GM21367 (cell line): ENCODE measurements at regions not wholly inside any gene's neighbourhood (a gene's known extent, or its start where the extent isn't known, plus 50 kb on each side); places are given as distances from the start of the nearest gene placed in this dataset.
"Not testable (repeated sequence)": the region's sequence is repeated elsewhere in the genome, so short reads cannot be mapped to it uniquely, and the experiment has no call there.

Experiments used
- ATAC-seq: cut with Tn5 transposase; IDR thresholded peaks from one replicate; pipeline ENCODE4 v1.9.1; 2021; ENCODE audit not compliant: unreplicated experiment

GRCh38 chr14:39626589-39627576, 194.7 kb upstream of the FBXO33 start:
- no peak for ATAC-seq

GRCh38 chr14:39621678-39622077, 189.4 kb upstream of the FBXO33 start:
- no peak for ATAC-seq

DNA sequence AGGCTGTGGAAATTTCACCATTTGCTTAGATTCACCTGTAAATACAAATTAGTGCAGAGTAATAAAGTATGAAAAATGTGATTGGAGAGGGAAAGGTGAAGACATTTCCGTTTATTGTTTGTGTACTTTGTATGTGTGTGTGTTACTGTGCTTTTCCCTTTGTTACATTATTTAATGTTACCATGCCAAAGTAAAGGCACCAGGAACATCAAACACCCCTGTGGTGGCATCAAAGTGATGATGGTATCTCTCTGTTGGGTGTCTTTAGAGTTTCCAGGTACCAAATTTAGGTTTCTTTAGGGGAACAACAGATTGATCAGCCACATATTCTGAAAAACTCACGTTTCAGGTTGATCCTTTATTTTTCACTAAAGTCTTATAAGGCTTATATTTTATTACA, 189.0 kb upstream of the FBXO33 start:
- no peak for ATAC-seq

DNA sequence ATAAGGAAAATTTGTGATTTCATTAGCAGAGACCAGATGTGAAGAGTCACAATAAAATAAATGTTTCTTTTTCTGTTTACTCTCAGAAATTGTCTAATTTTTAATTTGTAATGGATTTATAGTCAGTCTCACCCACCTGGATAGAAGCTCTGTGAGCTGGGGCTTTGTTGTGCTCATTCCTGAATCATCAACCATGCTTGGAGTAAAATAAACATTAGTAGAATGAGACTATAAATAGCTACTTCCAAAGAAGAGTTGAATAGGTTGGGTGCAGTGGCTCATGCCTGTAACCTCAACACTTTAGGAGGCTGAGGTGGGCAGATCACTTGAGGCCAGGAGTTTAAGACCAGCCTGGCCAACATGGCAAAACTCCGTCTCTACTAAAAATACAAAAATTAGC, 185.3 kb upstream of the FBXO33 start:
- ATAC-seq, result no peak

DNA sequence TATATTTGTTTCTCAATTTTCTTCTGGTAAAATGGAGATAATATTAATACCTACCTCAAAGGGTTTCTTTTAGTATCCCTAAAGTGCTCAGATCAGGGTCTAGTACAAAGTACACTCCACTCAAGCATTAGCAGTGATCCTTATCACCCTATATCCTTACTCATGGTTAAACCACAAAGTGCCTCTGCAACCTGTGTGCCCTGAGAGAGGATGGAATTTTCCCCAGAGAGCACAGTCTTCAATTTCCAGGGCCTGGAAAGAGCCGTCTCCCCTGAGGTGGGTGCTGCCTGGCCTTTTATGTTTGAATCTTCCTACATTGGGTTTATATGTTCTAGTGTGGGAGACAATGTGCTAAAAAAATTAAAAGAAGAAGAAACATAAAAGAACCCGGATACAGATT, 183.1 kb upstream of the FBXO33 start:
- no peak for ATAC-seq

DNA sequence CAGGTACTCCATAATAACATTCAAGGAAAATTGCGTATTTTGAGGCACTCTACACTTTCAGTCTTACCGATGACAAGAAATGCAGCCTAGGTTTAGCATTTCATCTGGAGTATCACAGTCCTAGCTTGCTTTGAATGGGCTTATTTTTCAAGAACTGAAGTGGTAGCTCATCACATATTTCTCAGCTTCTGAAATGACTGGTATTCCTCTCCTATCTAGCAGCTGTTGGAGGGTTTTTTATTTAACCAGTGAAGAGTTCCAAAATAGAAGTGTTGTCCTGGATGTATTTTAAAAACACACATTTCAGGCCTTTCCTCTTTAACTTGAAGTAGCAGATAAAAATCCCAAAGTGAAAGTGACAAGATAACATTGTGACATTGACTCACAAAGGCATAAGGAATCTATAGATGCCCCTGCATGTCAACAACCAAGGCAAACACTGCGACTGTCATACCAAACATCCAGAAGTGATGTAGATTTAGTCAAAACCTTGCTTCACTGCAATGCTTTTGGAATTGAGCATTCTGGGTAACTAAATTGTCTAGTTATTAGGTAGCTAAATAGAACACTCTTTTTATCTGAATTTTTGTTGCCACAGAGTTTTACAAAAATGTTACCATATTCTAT, 182.2 kb upstream of the FBXO33 start:
- ATAC-seq, result no peak

DNA sequence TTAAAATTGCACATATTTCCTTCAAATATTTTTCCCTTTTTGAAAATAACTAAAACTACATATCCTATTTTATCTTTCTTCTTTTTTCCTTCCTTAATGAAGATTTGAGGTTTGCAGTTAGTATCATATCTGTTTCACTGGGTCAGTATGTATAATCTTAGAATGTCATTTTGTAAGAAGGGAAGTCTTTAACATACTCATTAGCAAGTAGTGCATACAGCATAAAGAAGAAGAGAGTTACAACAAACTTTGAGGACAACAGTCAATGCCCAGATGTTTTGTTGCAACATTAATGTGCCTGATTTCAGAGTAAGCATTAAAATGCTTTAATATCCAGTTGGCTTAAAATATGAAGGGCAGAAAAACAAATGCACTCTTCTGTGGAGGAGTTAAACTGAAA, 176.9 kb upstream of the FBXO33 start:
- ATAC-seq, result no peak

GRCh38 chr14:39607978-39608377, 175.7 kb upstream of the FBXO33 start:
- ATAC-seq, result no peak

- no peak for ATAC-seq
Measured at GRCh38 chr14:39603942-39604341, 171.7 kb upstream of the FBXO33 start.

DNA sequence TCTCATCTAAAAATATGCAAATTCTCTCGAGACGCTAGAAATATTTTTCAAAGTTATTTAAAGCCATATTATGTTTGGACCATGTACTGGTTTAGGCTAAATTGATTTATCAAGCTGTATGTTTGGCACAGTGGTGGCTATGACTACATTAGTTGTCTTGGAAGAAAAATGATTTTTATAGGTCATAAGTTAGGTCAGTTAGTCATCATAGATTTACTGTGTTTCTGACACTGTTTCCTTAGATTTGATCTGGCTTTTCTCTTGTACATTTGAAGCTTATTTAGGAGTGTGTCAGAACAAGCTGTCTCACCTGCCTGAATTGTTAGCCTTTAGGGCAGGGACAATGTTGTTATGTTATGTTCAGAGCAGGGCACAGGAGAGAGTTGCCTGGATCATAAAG, 161.1 kb upstream of the FBXO33 start:
- no peak for ATAC-seq

DNA sequence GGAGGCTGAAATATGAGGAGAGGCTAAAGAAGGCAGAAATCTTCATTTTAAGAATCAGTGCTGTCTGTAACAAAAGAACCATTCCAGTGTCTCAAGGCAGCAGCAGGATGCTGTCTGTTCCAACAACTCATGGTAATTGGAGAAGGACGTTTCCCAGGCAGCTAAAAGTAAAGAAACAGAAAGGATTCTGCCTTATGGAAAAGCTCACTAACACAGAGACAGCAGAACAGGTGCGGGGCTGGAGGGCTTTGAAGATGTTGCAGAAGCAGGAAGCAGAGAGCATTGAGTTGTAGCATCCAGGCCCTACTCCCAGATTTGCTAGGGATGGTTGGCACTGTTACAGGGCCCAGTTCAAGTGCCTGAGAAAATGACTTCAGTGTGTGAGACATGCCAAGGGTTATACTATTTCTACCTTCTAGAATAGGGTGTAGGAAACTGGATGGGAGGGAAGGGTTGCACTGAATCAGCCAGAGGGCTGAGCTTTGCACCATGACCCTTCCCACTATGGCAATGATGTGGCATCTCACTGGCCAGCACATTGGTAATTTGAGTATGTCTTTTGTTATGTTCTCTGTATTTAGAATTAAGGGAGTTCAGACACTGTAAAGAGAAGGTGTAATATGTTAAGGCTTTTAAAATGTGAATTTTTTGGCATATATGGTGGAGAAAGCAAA, 160.0 kb upstream of the FBXO33 start:
- no peak for ATAC-seq

- ATAC-seq, result not testable (repeated sequence)
Measured at GRCh38 chr14:39589882-39590281, 157.6 kb upstream of the FBXO33 start.

DNA sequence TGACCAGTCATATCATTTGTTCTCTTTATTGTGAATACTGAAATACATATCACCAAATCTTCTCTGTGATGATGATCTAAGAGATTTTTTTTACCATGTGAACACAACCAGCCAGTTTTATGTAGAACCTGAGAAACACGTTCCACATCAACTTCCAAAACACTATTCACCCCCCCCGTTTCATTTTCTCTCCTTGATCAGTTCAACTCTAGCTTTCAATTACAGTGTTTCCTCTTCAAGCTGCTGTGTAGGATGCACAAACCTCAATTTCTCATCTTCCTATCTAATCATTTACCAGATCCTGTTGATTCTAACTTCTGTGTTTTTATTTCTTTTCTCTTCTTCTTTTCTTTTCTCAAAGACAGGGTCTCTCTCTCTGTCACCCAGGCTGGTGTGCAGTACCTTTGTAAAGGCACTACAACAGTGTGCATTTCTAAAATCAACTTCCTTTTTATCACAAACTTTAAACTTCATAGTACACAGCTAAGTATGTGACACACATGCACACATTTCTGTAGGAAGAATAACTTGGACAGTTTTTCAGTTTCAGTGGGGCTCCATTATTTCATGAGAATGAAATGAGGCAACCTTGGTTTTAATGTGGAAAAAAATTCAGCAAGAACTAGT, 149.9 kb upstream of the FBXO33 start:
- no peak for ATAC-seq

DNA sequence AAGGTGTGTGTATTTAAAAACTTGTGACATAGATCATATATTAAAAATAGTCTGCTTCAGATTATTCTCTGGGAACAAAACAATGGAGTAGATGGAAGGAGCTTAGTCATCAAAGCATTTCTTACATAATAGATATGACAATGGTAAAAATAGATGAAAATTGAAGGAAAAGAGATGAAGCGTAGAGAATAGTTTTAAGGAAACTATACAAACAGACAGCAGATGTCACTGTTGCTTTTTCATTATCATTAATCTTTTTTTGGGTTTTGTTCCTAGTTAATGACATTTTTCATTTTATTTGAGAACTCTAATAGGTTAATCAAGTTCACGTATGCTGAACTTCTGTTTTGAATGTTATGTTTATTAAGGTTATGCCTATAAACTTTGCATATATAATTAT, 149.2 kb upstream of the FBXO33 start:
- no peak for ATAC-seq

DNA sequence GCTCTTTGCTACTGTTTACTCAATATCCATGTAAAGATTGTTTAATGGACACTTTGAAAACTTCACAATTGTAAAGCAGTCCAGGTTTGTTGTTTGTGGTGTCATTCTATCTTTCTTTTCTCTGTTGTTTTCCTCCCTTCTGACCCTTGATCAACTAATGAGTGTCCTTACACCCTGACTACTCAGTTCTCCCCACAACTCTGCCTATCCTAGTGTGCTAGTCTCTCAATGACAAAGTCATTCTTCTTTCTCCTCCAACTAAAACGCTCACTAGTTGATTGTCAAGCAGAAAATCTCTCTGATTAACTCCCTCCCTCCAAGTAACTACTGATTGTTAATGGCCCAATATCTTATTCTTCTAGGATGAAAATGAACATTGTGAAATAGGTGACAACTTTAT, 148.5 kb upstream of the FBXO33 start:
- ATAC-seq, result no peak

- no peak for ATAC-seq
Measured at GRCh38 chr14:39576736-39577135, 144.5 kb upstream of the FBXO33 start.

GRCh38 chr14:39576258-39576657, 144.0 kb upstream of the FBXO33 start:
- no peak for ATAC-seq

GRCh38 chr14:39568809-39569538, 136.7 kb upstream of the FBXO33 start:
- ATAC-seq, result no peak

GRCh38 chr14:39566795-39567194, 134.6 kb upstream of the FBXO33 start:
- no peak for ATAC-seq

DNA sequence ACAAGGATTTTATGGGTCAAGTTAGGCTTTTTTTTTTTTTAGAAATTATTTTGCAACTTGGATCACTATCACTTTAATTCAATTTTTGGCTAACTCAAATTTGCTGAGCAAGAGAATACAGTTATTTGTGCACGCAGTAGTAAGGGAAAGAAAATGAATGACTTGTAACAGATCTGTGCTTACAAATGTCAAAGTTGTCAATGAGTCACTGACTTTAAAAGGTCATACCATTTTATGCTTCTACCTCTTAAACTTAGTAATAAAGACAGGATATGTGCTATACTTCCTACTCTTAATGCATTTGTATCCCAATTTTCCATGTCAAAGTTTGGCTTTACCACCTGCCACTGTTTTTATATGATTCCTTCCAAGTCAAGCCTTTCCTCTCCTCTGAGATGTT, 131.1 kb upstream of the FBXO33 start:
- ATAC-seq, result no peak

GRCh38 chr14:39562175-39562574, 129.9 kb upstream of the FBXO33 start:
- ATAC-seq, result no peak
